HCT116 (cell line): ENCODE measurements at regions not wholly inside any gene's neighbourhood (a gene's known extent, or its start where the extent isn't known, plus 50 kb on each side); places are given as distances from the start of the nearest gene placed in this dataset.

Source experiments
- ATF3 ChIP-seq: IDR thresholded peaks from 2 replicates; pipeline ENCODE4 v1.6.1; 2012
- CTCF ChIP-seq, 3 experiments: fragments of 200-600 bp in 1 of 3; sonication (generic) in 1 of 3; IDR thresholded peaks in 2 of 3; conservative IDR thresholded peaks in 1 of 3; 2 replicates each; pipeline ENCODE4 v1.5.1; 2012 to 2017; ENCODE audit warnings: low read depth in 2 of 3, low read length in 2 of 3, antibody characterized with exemption in 1 of 3, borderline replicate concordance in 1 of 3, control low read depth in 1 of 3, mild to moderate bottlenecking in 1 of 3, mixed read lengths in 1 of 3, mixed run types in 1 of 3, moderate library complexity in 1 of 3; ENCODE audit not compliant: insufficient read depth in 1 of 3
- EZH2 ChIP-seq: fragments of 200-600 bp; sonication (generic); IDR thresholded peaks from 2 replicates; pipeline ENCODE4 v1.6.1; 2017; ENCODE audit warnings: antibody characterized with exemption, mixed run types
- EZH2phosphoT487 ChIP-seq: fragments of 200-600 bp; IDR thresholded peaks from 2 replicates; pipeline ENCODE4 v1.6.1; 2018; ENCODE audit warnings: antibody characterized with exemption, borderline replicate concordance
- POLR2A ChIP-seq: IDR thresholded peaks from 2 replicates; pipeline ENCODE4 v1.7.0; 2011; ENCODE audit warnings: borderline replicate concordance; ENCODE audit not compliant: insufficient read depth, insufficient read length; ENCODE audit errors: extremely low read depth
- YY1 ChIP-seq: IDR thresholded peaks from 2 replicates; pipeline ENCODE4 v1.6.1; 2011; ENCODE audit warnings: low read length, low read depth, moderate library complexity, mild to moderate bottlenecking; ENCODE audit not compliant: insufficient replicate concordance; ENCODE audit errors: extremely low read depth
- ZFX ChIP-seq: fragments of 450-650 bp; IDR thresholded peaks from 2 replicates; pipeline ENCODE4 v1.6.1; 2017

GRCh38 chr13:54597540-54598088, 1569.0 kb downstream of the OLFM4 start:
- TF ChIP-seq ATF3 (no peak), EZH2phosphoT487 (no peak), CTCF (IDR thresholded peaks at IDR 0.05 in 2 of 3, conservative IDR thresholded peaks at IDR 0.05 in 1 of 3; ENCODE audit: borderline replicate concordance in 1 of 3, insufficient read depth in 1 of 3, low read depth in 2 of 3, low read length in 2 of 3) (no peak), YY1 (no peak), POLR2A (no peak), EZH2 (no peak), ZFX (no peak)
